AG09309 (cell line): ENCODE measurements at regions not wholly inside any gene's neighbourhood (a gene's known extent, or its start where the extent isn't known, plus 50 kb on each side); places are given as distances from the start of the nearest gene placed in this dataset.

Source experiments
- DNase-seq: peaks from one replicate; pipeline ENCODE4 v3.0.0-alpha.2; 2010; ENCODE audit warnings: low read depth
- H3K4me3 ChIP-seq: 2 replicates; pipeline ENCODE4 v1.5.1; 2011; ENCODE audit warnings: mild to moderate bottlenecking, low read depth, low read length, moderate library complexity; ENCODE audit not compliant: control insufficient read depth
- TF ChIP-seq, protein P1 (sequence below): IDR thresholded peaks from 2 replicates; pipeline ENCODE4 v1.5.1; 2011; ENCODE audit warnings: mild to moderate bottlenecking, low read depth, low read length, inconsistent platforms; ENCODE audit not compliant: insufficient read depth, control insufficient read depth; ENCODE audit errors: missing control alignments

DNA sequence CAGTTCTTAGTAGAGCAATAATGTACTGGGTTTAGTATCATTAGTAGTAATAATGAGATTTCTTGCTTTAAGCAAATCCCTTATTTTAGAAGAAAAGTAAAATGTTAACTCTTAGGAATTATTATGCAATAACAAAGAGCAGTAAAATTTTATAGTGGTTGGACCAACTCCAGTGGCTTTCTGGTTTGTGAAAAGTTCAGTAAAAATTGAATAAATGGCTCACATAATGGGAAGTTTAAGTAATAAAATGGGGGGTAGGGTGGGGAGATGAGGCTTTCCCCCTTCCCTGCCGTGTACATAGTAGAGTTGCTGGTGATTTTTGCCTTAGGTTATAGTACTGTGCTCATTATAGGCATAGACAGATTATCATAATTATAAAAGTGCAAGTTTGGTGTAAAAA, 250.5 kb upstream of the ATP2B1 start:
- peak; percentile 77 for DNase-seq
- TF ChIP-seq, protein P1, sequence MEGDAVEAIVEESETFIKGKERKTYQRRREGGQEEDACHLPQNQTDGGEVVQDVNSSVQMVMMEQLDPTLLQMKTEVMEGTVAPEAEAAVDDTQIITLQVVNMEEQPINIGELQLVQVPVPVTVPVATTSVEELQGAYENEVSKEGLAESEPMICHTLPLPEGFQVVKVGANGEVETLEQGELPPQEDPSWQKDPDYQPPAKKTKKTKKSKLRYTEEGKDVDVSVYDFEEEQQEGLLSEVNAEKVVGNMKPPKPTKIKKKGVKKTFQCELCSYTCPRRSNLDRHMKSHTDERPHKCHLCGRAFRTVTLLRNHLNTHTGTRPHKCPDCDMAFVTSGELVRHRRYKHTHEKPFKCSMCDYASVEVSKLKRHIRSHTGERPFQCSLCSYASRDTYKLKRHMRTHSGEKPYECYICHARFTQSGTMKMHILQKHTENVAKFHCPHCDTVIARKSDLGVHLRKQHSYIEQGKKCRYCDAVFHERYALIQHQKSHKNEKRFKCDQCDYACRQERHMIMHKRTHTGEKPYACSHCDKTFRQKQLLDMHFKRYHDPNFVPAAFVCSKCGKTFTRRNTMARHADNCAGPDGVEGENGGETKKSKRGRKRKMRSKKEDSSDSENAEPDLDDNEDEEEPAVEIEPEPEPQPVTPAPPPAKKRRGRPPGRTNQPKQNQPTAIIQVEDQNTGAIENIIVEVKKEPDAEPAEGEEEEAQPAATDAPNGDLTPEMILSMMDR = no peak
- no peak overlapping the region for H3K4me3 ChIP-seq

GRCh38 chr12:89954259-89954658, 245.6 kb upstream of the ATP2B1 start:
- H3K4me3 ChIP-seq = no peak overlapping the region
- TF ChIP-seq, protein P1 = no peak
- DNase-seq = no peak

DNA sequence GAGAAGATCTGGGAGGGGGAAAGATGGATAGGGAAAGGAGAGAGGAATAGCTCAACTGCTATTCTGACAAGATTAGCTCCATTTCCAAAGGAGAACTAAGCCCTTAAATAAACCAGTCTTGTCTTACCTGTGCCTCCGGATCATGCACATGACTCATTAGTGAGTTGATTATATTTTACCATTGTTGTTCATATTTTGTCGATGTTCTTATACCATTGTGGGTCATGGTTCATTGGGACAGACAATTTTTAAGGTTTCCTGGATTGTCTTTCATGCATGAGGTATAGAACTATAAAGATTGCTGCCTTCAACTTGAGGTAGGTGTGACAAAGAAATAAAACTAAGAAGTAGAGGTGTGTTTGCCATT, 243.0 kb upstream of the ATP2B1 start:
- DNase-seq = no peak
- no peak overlapping the region for H3K4me3 ChIP-seq
- TF ChIP-seq, protein P1 = no peak

- DNase-seq = no peak
- TF ChIP-seq, protein P1 = no peak
- no peak overlapping the region for H3K4me3 ChIP-seq
Measured at GRCh38 chr12:89951050-89951693, 242.5 kb upstream of the ATP2B1 start.

- no peak overlapping the region for H3K4me3 ChIP-seq
- TF ChIP-seq, protein P1 = no peak
- DNase-seq = no peak
Measured at GRCh38 chr12:89950421-89950820, 241.8 kb upstream of the ATP2B1 start.

- DNase-seq = peak; percentile 96
- TF ChIP-seq, protein P1 = peak; percentile 39
- no peak overlapping the region for H3K4me3 ChIP-seq
Measured at GRCh38 chr12:89949457-89950195, 241.0 kb upstream of the ATP2B1 start.
